ENCODE measurements at regions not wholly inside any gene's neighbourhood (a gene's known extent, or its start where the extent isn't known, plus 50 kb on each side); places are given as distances from the start of the nearest gene placed in this dataset.

GRCh38 chr6:56407883-56408410, 160.6 kb upstream of the COL21A1 start:
- no peak for DNase-seq (ENCODE audit: low read depth in 2 of 2)

DNA sequence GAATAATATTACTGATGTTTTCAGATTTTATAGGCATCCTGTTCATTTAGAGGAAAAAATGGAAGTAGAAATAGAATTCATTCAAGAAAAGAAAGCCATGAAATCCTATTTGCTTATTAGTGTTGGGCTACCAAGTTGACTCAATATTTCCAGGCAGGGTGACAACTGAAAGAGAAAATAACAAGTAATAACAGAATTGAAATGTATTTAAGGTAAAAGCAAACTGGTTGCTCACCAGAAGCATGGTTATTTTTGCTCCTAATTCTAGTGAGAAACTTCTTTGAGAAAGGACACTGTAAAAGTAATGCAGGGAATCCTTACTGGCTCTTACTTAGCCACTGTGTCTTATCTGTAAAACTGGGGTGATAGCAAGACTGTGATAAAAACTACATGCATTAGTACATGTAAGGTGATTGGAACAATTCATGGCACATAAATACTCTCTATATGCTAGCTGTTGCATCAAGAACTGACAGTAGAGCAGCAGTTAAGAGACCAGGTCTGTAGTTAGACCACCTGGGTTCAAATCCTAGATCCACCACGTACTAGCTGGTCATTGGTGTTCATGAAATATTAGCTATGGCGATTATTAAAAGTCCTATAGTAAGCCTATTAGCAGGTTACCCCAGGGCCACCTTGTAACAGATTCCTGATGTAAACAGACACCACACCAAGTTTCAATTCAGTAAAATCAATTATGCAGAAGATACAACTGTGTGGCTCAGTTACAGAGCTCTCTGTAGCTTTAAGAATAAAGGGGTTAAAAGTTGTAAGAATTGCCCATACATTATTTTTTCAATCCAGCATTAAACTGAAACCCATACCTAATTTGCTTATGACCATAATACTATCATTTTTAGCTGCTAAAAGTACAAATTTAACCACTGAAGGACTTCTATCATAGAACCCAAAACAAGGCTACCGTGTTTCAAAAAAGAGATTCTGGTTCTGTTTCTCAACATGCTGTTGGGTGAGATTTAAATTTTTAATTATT, 159.2 kb upstream of the COL21A1 start:
- no peak for DNase-seq (ENCODE audit: low read depth in 2 of 2)

- no peak for DNase-seq (ENCODE audit: low read depth in 2 of 2)
Measured at GRCh38 chr6:56404599-56404998, 157.2 kb upstream of the COL21A1 start.

GRCh38 chr6:56403745-56404144, 156.4 kb upstream of the COL21A1 start:
- no peak for DNase-seq (ENCODE audit: low read depth in 2 of 2)

DNA sequence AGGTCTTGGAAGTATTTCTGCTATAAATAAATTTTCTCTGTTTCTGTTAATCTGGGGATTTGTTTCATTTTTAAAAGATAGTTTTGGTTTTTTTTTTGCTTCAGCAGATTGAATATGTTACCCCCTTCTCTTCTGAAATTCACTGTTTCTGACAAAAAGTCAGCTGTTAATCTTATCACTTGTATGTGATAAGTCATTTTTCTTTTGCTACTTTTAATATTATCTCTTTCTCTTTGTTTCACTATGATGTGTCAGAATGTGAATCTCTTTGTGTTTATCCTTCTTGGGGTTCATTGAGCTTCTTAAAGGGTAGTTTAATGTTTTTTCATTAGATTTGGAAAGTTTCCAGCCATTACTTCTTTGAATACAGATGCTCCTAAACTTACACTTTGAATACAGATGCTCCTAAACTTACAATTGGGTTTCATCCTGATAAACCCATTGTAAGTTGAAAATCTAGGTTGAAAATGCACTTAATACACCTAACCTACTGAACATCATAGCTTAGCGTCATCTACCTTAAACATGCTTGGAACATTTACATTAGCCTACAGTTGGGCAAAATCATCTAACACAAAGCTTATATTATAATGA, 154.2 kb upstream of the COL21A1 start:
- DNase-seq (ENCODE audit: low read depth in 2 of 2): no peak

DNA sequence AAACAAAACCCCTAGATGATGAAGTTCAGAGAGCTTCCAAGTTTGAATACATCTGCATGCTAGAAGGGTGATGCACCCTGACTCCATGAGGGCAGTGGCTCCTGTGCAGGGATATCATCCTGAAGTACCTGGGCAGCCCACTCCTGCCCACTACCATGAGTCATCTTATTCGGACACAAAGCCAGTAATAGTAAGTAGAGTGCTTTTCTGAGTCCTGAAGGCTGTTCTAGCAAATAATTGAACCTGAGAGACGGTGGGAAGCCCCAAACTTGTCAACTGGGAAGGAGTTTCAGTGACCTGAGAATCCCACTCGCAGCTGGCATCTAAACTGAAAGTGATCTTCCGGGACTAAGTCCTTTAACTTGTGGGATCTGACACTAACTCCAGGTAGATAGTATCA, 152.9 kb upstream of the COL21A1 start:
- DNase-seq (ENCODE audit: low read depth in 2 of 2): no peak

DNA sequence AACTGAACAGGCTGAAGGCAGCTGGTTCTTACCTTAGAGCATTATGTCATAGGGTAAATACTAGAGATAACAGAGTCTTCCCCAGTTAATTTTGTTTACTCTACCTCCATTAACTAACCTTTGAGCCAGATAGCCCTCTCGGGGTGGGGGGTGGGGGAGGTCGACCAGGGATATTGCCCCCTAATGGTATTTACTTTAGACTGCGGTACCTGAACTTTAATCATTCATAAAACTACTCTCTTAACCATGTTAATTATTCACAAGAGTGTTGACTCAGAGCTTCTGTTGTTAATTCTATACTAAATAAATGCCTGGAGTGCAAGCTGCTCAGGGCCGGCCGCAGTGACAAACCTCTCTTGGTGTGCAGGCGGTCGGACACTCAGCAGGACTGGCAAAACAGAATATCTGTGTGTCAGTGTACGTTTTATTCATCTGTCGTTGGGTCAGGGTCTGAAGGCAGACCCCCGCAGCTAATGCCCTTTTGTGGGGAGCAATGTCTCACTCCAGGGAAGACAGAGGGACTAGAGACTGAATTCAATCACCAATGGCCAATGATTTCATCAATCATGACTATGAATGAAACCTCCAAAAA, 152.4 kb upstream of the COL21A1 start:
- DNase-seq (ENCODE audit: low read depth in 2 of 2): no peak

DNA sequence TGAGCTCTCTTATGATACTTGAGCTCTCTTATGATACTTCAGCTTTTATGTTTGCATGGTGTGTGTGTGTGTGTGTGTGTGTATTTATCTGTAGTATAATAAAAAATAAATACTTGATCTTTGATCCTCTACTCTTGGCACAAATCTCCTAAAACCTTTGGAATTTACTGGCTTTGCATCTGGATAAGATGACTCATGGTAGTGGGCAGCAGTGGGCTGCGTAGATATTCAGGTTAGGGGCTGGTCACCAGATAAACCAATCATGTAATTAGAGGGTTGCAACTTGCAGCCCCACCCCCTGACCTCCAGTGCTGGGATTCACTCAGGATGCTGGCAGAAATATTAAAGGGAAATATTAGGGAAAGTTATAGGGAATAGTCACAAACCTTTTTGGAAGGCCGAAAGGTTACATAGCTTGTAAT, 151.9 kb upstream of the COL21A1 start:
- peak; percentile 6 to 16 for DNase-seq (ENCODE audit: low read depth in 2 of 2)

GRCh38 chr6:56396435-56396834, 149.1 kb upstream of the COL21A1 start:
- no peak for DNase-seq (ENCODE audit: low read depth in 2 of 2)

DNA sequence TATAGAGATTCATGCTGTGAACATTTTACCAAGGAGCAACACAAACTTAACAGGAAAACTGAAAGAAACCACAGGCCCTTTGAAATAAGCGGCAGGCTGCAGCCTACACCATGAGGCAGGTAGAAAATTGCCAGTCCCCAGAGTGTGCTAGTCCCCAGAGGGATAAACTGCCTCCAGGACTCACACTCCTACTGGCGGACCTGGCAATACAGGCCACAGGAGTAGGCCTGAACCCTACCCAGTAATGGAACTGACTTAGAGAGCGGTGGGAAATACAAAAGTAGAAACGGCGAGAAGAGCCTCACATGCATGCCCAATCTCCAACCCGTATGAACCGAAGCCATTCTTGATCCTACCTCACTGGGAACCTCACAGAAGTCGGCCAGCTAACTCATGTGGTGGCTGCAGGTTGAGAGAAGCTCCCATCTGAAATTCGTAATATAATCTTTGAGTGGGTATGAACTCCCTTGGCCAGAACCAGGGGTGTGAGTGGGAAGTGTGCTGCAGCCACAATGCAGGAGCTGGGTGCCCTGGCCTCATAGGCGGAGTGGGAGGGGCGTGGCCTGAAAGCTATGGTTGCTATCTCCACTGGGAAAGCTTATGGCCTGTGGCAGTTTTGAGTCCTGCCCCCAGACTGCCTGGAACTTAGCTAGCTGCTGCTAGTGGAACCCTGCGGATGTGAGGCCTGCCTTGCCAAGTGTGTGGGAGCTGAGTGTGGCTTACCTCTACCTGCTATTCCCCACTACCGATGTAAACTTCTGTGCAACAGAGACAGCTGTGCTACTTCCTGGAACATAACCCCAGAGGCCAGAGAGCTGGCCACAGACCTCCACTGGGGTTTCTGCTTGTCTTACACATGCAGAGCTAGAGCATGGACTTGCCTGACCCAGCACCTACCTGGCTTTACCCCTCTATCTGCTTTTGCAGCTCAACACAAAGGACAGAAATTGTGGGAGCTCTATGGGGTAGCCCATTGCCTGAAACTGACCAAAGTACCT, 146.5 kb upstream of the COL21A1 start:
- DNase-seq (ENCODE audit: low read depth in 2 of 2): no peak

GRCh38 chr6:56388415-56388755, 141.0 kb upstream of the COL21A1 start:
- no peak for DNase-seq (ENCODE audit: low read depth in 2 of 2)

DNA sequence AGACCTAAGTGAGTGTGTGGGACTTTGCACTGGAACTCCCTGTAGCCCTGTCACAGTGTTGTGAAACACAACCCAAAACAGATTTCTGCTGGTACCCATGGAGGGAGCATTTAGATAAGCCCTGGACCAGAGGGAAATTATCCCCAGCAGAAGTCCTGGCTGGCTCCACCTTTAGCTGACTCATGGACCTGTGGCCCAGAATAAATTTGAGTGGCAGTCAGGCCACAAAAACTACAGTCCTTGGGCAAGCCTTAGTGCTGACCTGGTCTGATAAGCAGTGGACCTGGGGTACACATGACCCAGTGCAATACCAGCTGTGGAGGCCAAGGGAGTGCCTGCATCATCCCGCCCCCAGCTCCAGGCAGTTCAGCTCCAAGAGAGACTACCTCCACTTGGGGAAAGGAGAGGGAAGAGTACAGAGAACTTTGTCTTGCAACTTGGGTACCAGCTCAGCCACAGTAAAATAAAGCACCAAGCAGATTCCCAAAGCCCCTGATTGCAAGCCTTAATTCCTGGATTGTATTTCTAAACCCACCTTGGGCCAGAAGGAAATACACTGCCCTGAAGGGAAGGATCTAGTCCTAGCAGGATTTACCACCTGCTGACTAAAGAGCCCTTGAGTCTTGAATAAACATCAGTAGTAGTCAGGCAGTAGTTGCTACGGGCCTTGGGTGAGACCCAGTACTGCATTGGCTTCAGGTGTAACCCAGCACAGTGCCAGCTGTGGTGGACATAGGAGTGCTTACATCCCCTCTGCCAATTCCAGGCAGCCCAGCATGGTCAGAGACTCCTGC, 140.4 kb upstream of the COL21A1 start:
- DNase-seq (ENCODE audit: low read depth in 2 of 2): no peak

DNA sequence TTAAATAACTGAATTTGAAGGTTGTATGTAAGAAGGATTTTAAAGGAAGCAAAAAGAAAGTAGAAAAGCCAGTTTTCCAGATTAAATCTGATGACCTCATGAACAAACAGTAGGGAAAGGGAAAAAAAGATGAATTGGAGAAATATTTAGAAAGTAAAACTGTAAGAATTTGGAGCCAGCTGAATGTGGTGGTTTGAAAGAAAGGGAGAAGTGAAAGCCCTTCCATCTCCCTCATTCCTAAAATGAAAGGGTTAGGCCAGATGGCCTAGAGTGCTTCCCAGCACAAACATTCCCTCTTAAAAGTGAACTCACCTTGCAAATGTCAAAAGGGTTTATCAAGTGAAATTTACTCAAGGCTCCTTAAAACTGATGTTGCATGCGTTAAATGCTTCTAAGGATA, 139.3 kb upstream of the COL21A1 start:
- DNase-seq (ENCODE audit: low read depth in 2 of 2): no peak

DNA sequence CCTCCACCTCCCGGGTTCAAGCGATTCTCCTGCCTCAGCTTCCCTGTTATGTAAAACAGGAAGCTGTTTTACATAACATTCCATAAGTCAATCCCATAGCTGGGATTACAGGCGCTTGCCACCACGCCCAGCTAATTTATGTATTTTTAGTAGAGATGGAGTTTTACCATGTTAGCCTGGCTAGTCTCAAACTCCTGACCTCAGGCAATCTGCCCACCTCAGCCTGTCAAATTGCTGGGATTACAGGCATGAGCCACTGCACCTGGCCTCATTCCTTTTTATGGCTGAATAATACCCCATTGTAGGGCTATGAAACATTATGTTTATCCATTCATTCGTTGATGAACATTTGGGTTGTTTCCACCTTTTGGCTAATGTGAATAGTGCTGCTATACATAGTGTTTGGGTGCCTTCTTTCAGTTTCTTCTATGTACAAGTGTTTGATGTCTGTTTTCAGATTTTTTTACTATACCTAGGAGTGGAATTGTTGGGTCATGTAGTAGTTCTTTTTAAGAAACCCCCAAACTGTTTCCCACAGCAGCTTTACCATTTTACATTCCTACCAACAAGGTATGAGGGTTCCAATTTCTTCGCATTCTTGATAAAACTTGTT, 138.7 kb upstream of the COL21A1 start:
- DNase-seq (ENCODE audit: low read depth in 2 of 2): no peak

- no peak for DNase-seq (ENCODE audit: low read depth in 2 of 2)
Measured at GRCh38 chr6:56383160-56383559, 135.8 kb upstream of the COL21A1 start.

DNA sequence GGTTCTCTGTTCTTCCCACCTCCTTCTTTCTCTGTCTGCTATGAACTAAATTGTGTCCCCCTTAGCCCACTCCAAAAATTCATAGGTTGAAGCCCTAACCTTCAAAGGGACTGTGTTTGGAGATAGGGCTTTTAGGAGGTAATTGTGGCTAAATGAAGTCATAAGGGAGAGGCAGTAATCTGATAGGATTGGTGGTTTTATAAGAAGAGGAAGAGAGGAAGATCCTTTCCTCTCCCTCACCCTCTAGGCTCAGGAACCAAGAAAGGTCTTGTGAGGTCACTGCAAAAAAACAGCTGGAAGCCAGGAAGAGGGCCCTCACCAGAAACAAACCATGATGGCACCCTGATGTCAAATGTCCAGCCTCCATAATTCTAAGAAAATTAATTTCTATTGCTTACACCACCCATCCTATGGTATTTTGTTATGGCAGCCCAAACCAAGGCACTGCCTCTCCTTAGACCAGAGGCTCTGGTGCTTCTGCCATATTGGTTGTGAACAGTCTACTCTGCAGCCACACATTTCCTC, 135.1 kb upstream of the COL21A1 start:
- DNase-seq (ENCODE audit: low read depth in 2 of 2): no peak

DNA sequence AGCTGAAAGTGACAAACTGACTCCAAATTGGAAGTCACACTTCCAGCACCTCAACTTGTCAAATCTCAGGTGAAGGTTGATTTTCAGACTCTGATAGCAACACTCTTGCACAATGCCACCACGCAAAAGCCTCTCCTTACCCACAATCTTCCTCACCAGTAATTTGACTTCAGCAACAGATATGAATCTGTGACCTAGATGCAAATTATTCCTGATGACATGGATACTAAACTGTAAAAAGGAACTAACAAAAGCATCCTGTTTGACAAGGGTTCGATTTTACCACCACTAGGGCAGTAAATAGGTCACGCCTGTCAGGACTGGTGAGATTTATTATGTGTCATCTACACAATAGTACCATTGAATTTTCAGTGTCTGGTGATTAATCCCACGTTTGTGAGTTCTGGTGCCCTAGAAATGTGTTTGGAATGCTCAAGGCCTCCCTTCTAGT, 134.4 kb upstream of the COL21A1 start:
- peak in 1 of 2 donors; percentile 24 for DNase-seq (ENCODE audit: low read depth in 2 of 2)

- DNase-seq (ENCODE audit: low read depth in 2 of 2): peak; percentile 43 to 53
Measured at GRCh38 chr6:56380476-56380875, 133.1 kb upstream of the COL21A1 start.

DNA sequence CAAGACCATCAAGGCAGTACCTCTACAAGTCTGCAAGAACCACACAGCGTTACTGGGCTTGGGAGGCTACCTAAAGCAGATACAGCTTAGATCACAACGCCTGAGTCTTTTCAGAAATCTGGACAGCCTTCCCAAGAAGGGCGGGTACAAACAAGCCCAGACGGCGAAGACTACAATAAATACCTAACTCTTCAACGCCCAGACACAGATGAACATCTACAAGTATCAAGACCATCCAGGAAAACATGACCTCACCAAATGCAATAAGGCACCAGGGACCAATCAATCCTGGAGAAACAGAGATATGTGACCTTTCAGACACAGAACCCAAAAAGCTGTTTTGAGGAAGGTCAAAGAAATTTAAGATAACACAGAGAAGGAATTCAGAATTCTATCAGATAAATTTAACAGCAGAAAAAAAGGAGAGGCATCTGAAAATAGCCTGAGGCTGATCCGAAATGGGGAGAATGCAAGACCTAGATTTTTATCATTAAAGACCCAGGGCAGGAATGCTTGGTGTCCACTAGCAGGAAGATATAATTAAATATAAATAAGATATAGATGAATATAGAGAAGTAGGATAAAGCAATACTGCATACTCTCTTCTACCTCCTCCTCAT, 131.7 kb upstream of the COL21A1 start:
- no peak for DNase-seq (ENCODE audit: low read depth in 2 of 2)

Measured in dermis microvascular lymphatic vessel endothelial cell (primary cell).